ENCODE measurements at regions not wholly inside any gene's neighbourhood (a gene's known extent, or its start where the extent isn't known, plus 50 kb on each side); places are given as distances from the start of the nearest gene placed in this dataset.

DNA sequence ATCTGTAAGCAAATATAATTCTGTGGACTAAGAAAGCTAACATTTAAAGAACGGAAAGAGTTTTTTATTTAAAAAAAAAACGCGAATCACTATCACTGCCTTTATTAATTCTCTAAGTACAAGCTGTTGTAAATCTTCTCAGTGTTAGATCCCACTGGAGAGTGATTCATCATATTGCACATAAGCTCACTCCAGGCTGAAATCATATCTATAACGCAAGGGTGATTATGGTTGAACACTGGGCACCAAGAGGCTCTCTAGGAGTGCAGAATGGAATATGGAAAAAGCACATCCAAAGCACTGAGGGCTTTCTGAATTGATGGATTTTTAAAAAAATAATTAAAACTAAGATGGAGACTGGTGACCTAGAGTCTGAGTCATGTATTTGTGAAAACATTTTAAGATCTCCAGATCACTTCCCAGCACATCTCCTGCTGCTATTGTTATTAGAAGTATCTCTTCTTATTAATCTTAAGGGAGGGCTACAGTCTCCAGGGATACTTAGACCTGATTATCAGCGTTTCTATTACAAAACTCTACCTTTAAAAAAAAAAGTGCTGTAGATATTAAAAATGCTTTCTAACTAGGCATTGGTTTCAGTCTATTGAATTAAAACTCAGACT, 1106.8 kb downstream of the AACS start:
- Histone ChIP-seq H3K4me3 (ENCODE audit: extremely low read depth in 1 of 4, insufficient read depth in 2 of 4, low read depth in 3 of 4, low read length in 4 of 4) (no peak overlapping the region), H3K27ac (ENCODE audit: low read depth, low read length) (no peak overlapping the region), H3K9ac (replicated peaks in 1 of 4; ENCODE audit: extremely low read depth in 1 of 4, low read depth in 3 of 4, low read length in 3 of 4) (no peak overlapping the region), H2BK20ac (ENCODE audit: low read length) (no peak overlapping the region), H3K18ac (ENCODE audit: extremely low read depth, low read length) (no peak overlapping the region), H2BK12ac (ENCODE audit: low read depth, low read length) (no peak overlapping the region), H4K20me1 (replicated peaks in 1 of 2; ENCODE audit: control insufficient read depth in 1 of 2, insufficient read depth in 2 of 2, low read length in 2 of 2) (no peaks in the 10 kb centered on the region), H3K79me2 (ENCODE audit: control insufficient read depth in 1 of 2, insufficient read depth in 2 of 2, low read length in 2 of 2) (no peaks in the 10 kb centered on the region), H3K4ac (replicated peaks; ENCODE audit: insufficient read length, low read depth, low read length) (no peak overlapping the region), H3K14ac (ENCODE audit: insufficient read length) (no peak overlapping the region), H3K23me2 (ENCODE audit: low read depth, low read length) (no peaks in the 10 kb centered on the region), H3K36me3 (ENCODE audit: control insufficient read depth in 2 of 4, insufficient read depth in 4 of 4, low read length in 3 of 4) (no peaks in the 10 kb centered on the region), H3K79me1 (ENCODE audit: low read depth, low read length) (no peaks in the 10 kb centered on the region), H4K5ac (ENCODE audit: insufficient read length, low read depth, low read length) (no peak overlapping the region), H3K4me2 (ENCODE audit: insufficient read depth in 1 of 2, low read depth in 2 of 2, low read length in 2 of 2) (no peak overlapping the region), H3K4me1 (replicated peaks in 1 of 4; ENCODE audit: control insufficient read depth in 3 of 4, insufficient read depth in 4 of 4, low read length in 3 of 4) (no peaks in the 10 kb centered on the region), H2BK15ac (ENCODE audit: low read length) (no peak overlapping the region), H3K27me3 (replicated peaks in 1 of 4; ENCODE audit: control insufficient read depth in 3 of 4, extremely low read depth in 1 of 4, insufficient read depth in 3 of 4, low read length in 3 of 4) (no peaks in the 10 kb centered on the region), H2AK5ac (ENCODE audit: low read depth, low read length) (no peak overlapping the region), H4K8ac (ENCODE audit: extremely low read depth, insufficient read depth, low read length) (no peak overlapping the region), H2BK120ac (replicated peaks; ENCODE audit: low read depth, low read length) (no peak overlapping the region), H2BK5ac (ENCODE audit: low read depth, low read length) (no peak overlapping the region), H3K9me3 (ENCODE audit: insufficient read depth in 2 of 2, low read depth in 1 of 2, low read length in 1 of 2) (no peaks in the 10 kb centered on the region), H3K23ac (ENCODE audit: insufficient read length) (no peak overlapping the region), H2AFZ (ENCODE audit: low read length) (no peak overlapping the region), H4K91ac (replicated peaks; ENCODE audit: insufficient read length, low read length) (no peak overlapping the region), H3K56ac (replicated peaks; ENCODE audit: insufficient read length, low read depth, low read length) (no peak overlapping the region)
- ChIA-PET CTCF (ENCODE audit: partially characterized antibody) (interaction anchor here (0.7 kb wide), 1 partner anchor 1119 kb away, joined by 3 read pairs; no protein-coding TSS in a partner anchor), POLR2A (ENCODE audit: partially characterized antibody) (no interaction called here)
- no peak for TF ChIP-seq TCF12 (IDR thresholded peaks at IDR 0.05; ENCODE audit: low read depth, low read length)
- TF ChIP-seq EP300 (IDR thresholded peaks at IDR 0.05; ENCODE audit: borderline replicate concordance in 1 of 2, low read depth in 2 of 2, low read length in 2 of 2), result no peak
- no peak for TF ChIP-seq USF2 (IDR thresholded peaks at IDR 0.05; ENCODE audit: low read length)
- FAIRE-seq (no peak), DNase-seq (ENCODE audit: low read depth in 1 of 2, low spot score in 2 of 2) (no peak)
- WGBS, 2 experiments (ENCODE audit: extremely low coverage in 1 of 2, insufficient coverage in 1 of 2, insufficient read length in 1 of 2, insufficient replicate concordance in 2 of 2, low coverage in 1 of 2, low lambda C conversion rate in 2 of 2, missing lambda C conversion rate in 1 of 2), result 89% methylated on average over 5 of the region's 5 CpGs; no CpG with 5 or more reads in 1 of the 2 experiments
